Epithelial cell of proximal tubule (primary cell): ENCODE measurements at regions not wholly inside any gene's neighbourhood (a gene's known extent, or its start where the extent isn't known, plus 50 kb on each side); places are given as distances from the start of the nearest gene placed in this dataset.

ENCODE experiments used
- DNase-seq: peaks from one replicate; pipeline ENCODE4 v3.0.0-alpha.2; 2011; ENCODE audit warnings: low read depth
- H3K4me3 ChIP-seq: 2 replicates; pipeline ENCODE4 v1.5.1; 2011; ENCODE audit warnings: low read depth, mild to moderate bottlenecking, low read length
- TF ChIP-seq, protein P1 (sequence below): conservative IDR thresholded peaks from 2 replicates; pipeline ENCODE4 v1.5.1; 2012; ENCODE audit warnings: low read depth, mild to moderate bottlenecking, low read length

GRCh38 chr4:20362148-20362547 is 110.4 kb downstream of the SLIT2 start:
- TF ChIP-seq, protein P1, sequence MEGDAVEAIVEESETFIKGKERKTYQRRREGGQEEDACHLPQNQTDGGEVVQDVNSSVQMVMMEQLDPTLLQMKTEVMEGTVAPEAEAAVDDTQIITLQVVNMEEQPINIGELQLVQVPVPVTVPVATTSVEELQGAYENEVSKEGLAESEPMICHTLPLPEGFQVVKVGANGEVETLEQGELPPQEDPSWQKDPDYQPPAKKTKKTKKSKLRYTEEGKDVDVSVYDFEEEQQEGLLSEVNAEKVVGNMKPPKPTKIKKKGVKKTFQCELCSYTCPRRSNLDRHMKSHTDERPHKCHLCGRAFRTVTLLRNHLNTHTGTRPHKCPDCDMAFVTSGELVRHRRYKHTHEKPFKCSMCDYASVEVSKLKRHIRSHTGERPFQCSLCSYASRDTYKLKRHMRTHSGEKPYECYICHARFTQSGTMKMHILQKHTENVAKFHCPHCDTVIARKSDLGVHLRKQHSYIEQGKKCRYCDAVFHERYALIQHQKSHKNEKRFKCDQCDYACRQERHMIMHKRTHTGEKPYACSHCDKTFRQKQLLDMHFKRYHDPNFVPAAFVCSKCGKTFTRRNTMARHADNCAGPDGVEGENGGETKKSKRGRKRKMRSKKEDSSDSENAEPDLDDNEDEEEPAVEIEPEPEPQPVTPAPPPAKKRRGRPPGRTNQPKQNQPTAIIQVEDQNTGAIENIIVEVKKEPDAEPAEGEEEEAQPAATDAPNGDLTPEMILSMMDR, result no peak
- no peak for DNase-seq
- H3K4me3 ChIP-seq, result no peak overlapping the region

GRCh38 chr4:20364969-20365368 is 113.3 kb downstream of the SLIT2 start:
- TF ChIP-seq, protein P1, result no peak
- H3K4me3 ChIP-seq, result no peak overlapping the region
- DNase-seq, result no peak

GRCh38 chr4:20367446-20367845 is 115.7 kb downstream of the SLIT2 start:
- TF ChIP-seq, protein P1, result no peak

DNA sequence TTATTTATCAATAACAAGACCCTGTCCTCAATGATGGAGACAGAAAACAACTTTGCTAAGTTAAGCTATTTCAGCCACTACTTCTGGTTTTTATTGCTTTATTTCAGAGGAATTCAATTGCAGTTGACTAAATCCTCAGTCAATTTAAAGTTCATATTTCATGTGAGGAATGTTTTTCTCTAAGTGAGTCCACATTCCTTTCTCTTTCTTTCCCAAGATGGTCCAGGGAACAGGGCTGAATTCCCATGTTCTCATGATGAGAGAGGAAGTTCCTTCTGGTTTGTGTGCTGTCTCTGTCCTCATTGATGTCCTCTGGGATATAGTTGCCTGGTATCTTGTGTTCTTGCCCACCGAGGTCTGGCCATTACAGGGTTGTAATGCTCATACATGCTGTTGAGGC is 117.2 kb downstream of the SLIT2 start:
- TF ChIP-seq, protein P1, result no peak
- H3K4me3 ChIP-seq, result no peak overlapping the region
- DNase-seq, result no peak

More at GRCh38 chr4:20367446-20367845, 115.7 kb downstream of the SLIT2 start:
- DNase-seq, result no peak
- H3K4me3 ChIP-seq, result no peak overlapping the region

DNA sequence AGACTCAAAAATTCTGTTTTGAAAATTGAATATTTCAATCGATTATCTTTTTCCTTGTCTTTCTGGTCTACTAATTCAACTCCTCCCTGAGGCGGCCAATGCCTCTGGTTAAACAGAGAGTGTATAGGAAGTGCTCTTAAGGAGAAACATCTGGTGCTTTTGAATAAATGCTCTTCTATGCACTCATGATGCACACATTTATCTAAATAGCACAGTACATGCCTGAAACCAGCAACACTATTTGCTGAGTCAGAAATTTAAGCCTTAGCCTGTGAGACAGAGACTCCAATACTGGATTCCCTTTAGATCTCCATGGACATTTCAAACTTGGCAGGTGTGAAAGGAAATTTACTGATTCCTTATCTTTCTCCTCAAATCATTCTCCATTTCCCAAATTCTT is 118.6 kb downstream of the SLIT2 start:
- TF ChIP-seq, protein P1, result no peak
- DNase-seq, result no peak
- no peak overlapping the region for H3K4me3 ChIP-seq

DNA sequence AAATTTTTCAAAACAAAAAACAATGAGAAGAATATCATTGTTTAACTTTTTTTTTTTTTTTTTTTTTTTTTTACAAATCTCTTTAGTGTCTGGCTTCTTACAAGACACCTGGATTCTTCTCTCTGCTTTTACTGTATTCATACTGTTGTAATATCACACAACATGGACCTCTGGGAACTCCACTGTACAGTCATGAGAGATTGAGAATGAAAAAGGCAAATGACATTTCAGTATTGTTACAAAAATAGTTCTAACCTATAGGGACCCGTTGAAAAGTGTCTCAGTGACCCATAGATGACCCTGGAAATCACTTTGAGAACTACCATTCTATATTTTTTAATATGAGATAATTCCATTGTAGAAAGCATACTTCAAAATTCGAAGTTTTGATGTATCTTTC is 124.4 kb downstream of the SLIT2 start:
- DNase-seq, result no peak
- no peak overlapping the region for H3K4me3 ChIP-seq
- TF ChIP-seq, protein P1, result no peak

DNA sequence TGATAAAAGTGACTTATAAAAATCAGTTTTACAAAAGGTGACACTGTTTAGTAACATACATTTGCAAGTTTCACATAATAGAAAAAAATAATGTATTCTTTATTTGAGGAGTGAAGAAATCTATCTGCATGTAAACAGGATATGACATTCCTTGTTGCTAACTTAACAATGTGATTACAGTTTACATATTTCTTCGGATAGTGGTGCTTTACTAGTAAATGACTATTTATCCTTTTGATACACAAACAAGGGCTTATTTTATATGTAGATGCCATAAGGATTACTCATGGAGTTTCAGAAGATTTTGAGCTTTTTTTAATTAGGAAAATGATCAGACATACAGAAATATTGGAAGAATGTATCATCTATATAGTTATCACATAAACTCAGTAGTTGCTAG is 126.5 kb downstream of the SLIT2 start:
- TF ChIP-seq, protein P1, result no peak
- H3K4me3 ChIP-seq, result no peak overlapping the region

More for the DNA sequence above, 126.5 kb downstream of the SLIT2 start:
- DNase-seq, result no peak
